HepG2 (cell line): ENCODE measurements at regions not wholly inside any gene's neighbourhood (a gene's known extent, or its start where the extent isn't known, plus 50 kb on each side); places are given as distances from the start of the nearest gene placed in this dataset.

Source experiments
- ATAC-seq: fragments of 200-7000 bp; cut with Tn5 transposase; 3 replicates; pipeline ENCODE4 v1.9.1; 2020; ENCODE audit warnings: mild to moderate bottlenecking, moderate library complexity
- BruUV-seq: library from RNA; stranded (reverse); fragments of 400-500 nt; replicated peaks from 2 replicates; lab custom pipeline; 2021; lab: Mats Ljungman, UMichigan
- CTCF ChIA-PET: fragments of 300-600 bp; formaldehyde crosslinking; extraction: SDS; loops from one replicate; lab custom pipeline; 2021; ENCODE audit warnings: low total read pairs, inconsistent platforms, low intra/inter-chr PET ratio; lab: Yijun Ruan, JAX
- POLR2A ChIA-PET: fragments of 350-600 bp; sonication (Branson Sonifier 250); formaldehyde crosslinking; loops from one replicate; lab custom pipeline; 2020; ENCODE audit warnings: antibody characterized with exemption, inconsistent platforms; lab: Yijun Ruan, JAX
- DNase-seq: peaks from one replicate; pipeline ENCODE4 v3.0.0-alpha.2; 2015; ENCODE audit warnings: low spot score
- FAIRE-seq: peaks from 3 replicates; lab custom pipeline; 2011; peaks lifted over from hg19 to GRCh38; lab: Jason Lieb, UNC
- H2AFZ ChIP-seq: one replicate; pipeline ENCODE4 v1.6.1; 2011; ENCODE audit warnings: low read length, inconsistent platforms
- H3K27ac ChIP-seq: fragments of 300-600 bp; 3 replicates; pipeline ENCODE4 v1.8.0; 2011; ENCODE audit warnings: mixed run types, mild to moderate bottlenecking, mixed read lengths, low read length, inconsistent platforms; ENCODE audit not compliant: insufficient read depth; ENCODE audit errors: extremely low read length
- H3K27me3 ChIP-seq, 2 experiments: fragments of 200-600 bp in 1 of 2; 2 replicates in 1 of 2; 3 replicates in 1 of 2; pipeline versions ENCODE4 v1.6.0 to v1.8.0; 2011; ENCODE audit warnings: low read length in 2 of 2, mild to moderate bottlenecking in 2 of 2, moderate library complexity in 2 of 2, inconsistent platforms in 1 of 2; ENCODE audit not compliant: insufficient read depth in 2 of 2, control insufficient read depth in 1 of 2
- H3K36me3 ChIP-seq, 2 experiments: fragments of 200-600 bp in 1 of 2; replicated peaks in 1 of 2; 2 replicates in 1 of 2; 3 replicates in 1 of 2; pipeline versions ENCODE4 v1.5.1 to v1.8.0; 2011; ENCODE audit warnings: low read length in 2 of 2, inconsistent platforms in 1 of 2; ENCODE audit not compliant: insufficient read depth in 2 of 2, control insufficient read depth in 1 of 2
- H3K4me1 ChIP-seq: 2 replicates; pipeline ENCODE4 v1.5.1; 2012; ENCODE audit warnings: low read length, inconsistent platforms; ENCODE audit not compliant: insufficient read depth
- H3K4me2 ChIP-seq: 2 replicates; pipeline ENCODE4 v1.6.0; 2011; ENCODE audit warnings: low read depth, low read length, inconsistent platforms
- H3K4me3 ChIP-seq, 3 experiments: fragments of 200-600 bp in 1 of 3; sonication (generic), shearing (Covaris generic) in 1 of 3; replicated peaks in 1 of 3; 2 replicates each; pipeline ENCODE4 v1.5.1; 2011 to 2016; ENCODE audit warnings: low read length in 3 of 3, inconsistent platforms in 2 of 3, low read depth in 2 of 3, mild to moderate bottlenecking in 2 of 3, control low read depth in 1 of 3, mixed read lengths in 1 of 3; ENCODE audit not compliant: insufficient read depth in 1 of 3
- H3K79me2 ChIP-seq: one replicate; pipeline ENCODE4 v1.6.1; 2011; ENCODE audit warnings: low read length, inconsistent platforms; ENCODE audit not compliant: insufficient read depth
- H3K9ac ChIP-seq: 2 replicates; pipeline ENCODE4 v1.6.0; 2011; ENCODE audit warnings: mild to moderate bottlenecking, low read depth, low read length, inconsistent platforms; ENCODE audit not compliant: insufficient read depth
- H3K9me3 ChIP-seq: 2 replicates; pipeline ENCODE4 v1.5.1; 2012; ENCODE audit warnings: mild to moderate bottlenecking, low read length
- H4K20me1 ChIP-seq: 2 replicates; pipeline ENCODE4 v1.6.0; 2011; ENCODE audit warnings: inconsistent platforms, mild to moderate bottlenecking, low read length, moderate library complexity; ENCODE audit not compliant: insufficient read depth
- AGO1 ChIP-seq: fragments of 200-400 bp; formaldehyde crosslinking; IDR thresholded peaks from 2 replicates; pipeline ENCODE4 v1.6.1; 2017; ENCODE audit warnings: mild to moderate bottlenecking, low read depth, low read length, moderate library complexity; ENCODE audit not compliant: poor library complexity, severe bottlenecking
- CENPX ChIP-seq: sonication (generic); formaldehyde crosslinking; IDR thresholded peaks from 2 replicates; pipeline ENCODE4 v1.9.0; 2021; ENCODE audit warnings: mild to moderate bottlenecking, missing genetic modification reagents, moderate library complexity
- CERS6 ChIP-seq: sonication (generic); formaldehyde crosslinking; IDR thresholded peaks from 2 replicates; pipeline ENCODE4 v1.5.0; 2020; ENCODE audit warnings: missing genetic modification reagents
- FIP1L1 ChIP-seq: fragments of 200-400 bp; formaldehyde crosslinking; IDR thresholded peaks from 2 replicates; pipeline ENCODE4 v1.6.1; 2018; ENCODE audit warnings: low read depth, mild to moderate bottlenecking, low read length, moderate library complexity, borderline replicate concordance; ENCODE audit not compliant: insufficient read depth
- FOXA3 ChIP-seq: IDR thresholded peaks from 2 replicates; pipeline ENCODE4 v1.6.1; 2016; ENCODE audit warnings: missing genetic modification reagents, missing compliant biosample characterization
- GFI1 ChIP-seq: sonication (generic); formaldehyde crosslinking; IDR thresholded peaks from 2 replicates; pipeline ENCODE4 v1.5.0; 2020; ENCODE audit warnings: missing genetic modification reagents, mild to moderate bottlenecking, borderline replicate concordance
- HES4 ChIP-seq: sonication (generic); formaldehyde crosslinking; IDR thresholded peaks from 2 replicates; pipeline ENCODE4 v1.9.0; 2021; ENCODE audit warnings: mild to moderate bottlenecking, missing genetic modification reagents, borderline replicate concordance
- ISL2 ChIP-seq: sonication (generic); formaldehyde crosslinking; IDR thresholded peaks from 2 replicates; pipeline ENCODE4 v1.5.0; 2020; ENCODE audit warnings: missing genetic modification reagents
- KDM6A ChIP-seq: IDR thresholded peaks from 2 replicates; pipeline ENCODE4 v1.6.1; 2016; ENCODE audit warnings: low read depth
- MLLT10 ChIP-seq: sonication (generic); formaldehyde crosslinking; IDR thresholded peaks from 2 replicates; pipeline ENCODE4 v1.4.0; 2020; ENCODE audit warnings: missing genetic modification reagents
- NPAS2 ChIP-seq: sonication (generic); formaldehyde crosslinking; IDR thresholded peaks from 2 replicates; pipeline ENCODE4 v1.8.0; 2022; ENCODE audit warnings: mild to moderate bottlenecking, missing genetic modification reagents, borderline replicate concordance
- TEAD2 ChIP-seq: sonication (generic); formaldehyde crosslinking; IDR thresholded peaks from 2 replicates; pipeline ENCODE4 v1.9.0; 2021; ENCODE audit warnings: missing genetic modification reagents
- ZFAT ChIP-seq: sonication (generic); formaldehyde crosslinking; conservative IDR thresholded peaks from 2 replicates; pipeline ENCODE4 v1.8.1; 2023; ENCODE audit warnings: missing genetic modification reagents, inconsistent platforms
- ZFP41 ChIP-seq: sonication (generic); formaldehyde crosslinking; IDR thresholded peaks from 2 replicates; pipeline ENCODE4 v1.4.0; 2020; ENCODE audit warnings: mild to moderate bottlenecking, missing genetic modification reagents, borderline replicate concordance
- ZFP91 ChIP-seq: sonication (generic); formaldehyde crosslinking; IDR thresholded peaks from 2 replicates; pipeline ENCODE4 v1.9.0; 2022; ENCODE audit warnings: missing genetic modification reagents, mild to moderate bottlenecking, borderline replicate concordance
- ZMYM4 ChIP-seq: sonication (generic); formaldehyde crosslinking; IDR thresholded peaks from 2 replicates; pipeline ENCODE4 v1.8.1; 2023; ENCODE audit warnings: mild to moderate bottlenecking, missing genetic modification reagents
- ZNF251 ChIP-seq: sonication (generic); formaldehyde crosslinking; IDR thresholded peaks from 2 replicates; pipeline ENCODE4 v1.9.0; 2021; ENCODE audit warnings: mild to moderate bottlenecking, missing genetic modification reagents
- ZNF75D ChIP-seq: sonication (generic); formaldehyde crosslinking; IDR thresholded peaks from 2 replicates; pipeline ENCODE4 v1.8.1; 2023; ENCODE audit warnings: missing genetic modification reagents, mild to moderate bottlenecking, borderline replicate concordance
- WGBS: methylation state at CpG from one replicate; pipeline ENCODE4 v1.1.6; 2017; ENCODE audit warnings: low lambda C conversion rate; 5-methylcytosine and 5-hydroxymethylcytosine counted together
- in situ Hi-C: cut with HindIII; loops from 2 replicates; pipeline ENCODE4 v1.10.0; 2017; ENCODE audit warnings: low pct_unique_long_range_greater_than_20kb; ENCODE audit not compliant: extremely low pct_ligation_motif_present
- intact Hi-C: fragments of 100-400 bp; cut with micrococcal nuclease; formaldehyde crosslinking; loops from one replicate; pipeline ENCODE4 v1.10.0; 2022; ENCODE audit not compliant: unreplicated experiment

- Histone ChIP-seq H3K36me3 (no peaks in the 10 kb centered on the region), H3K4me3 (no peak overlapping the region), H4K20me1 (no peaks in the 10 kb centered on the region), H3K9ac (no peak overlapping the region), H3K4me1 (no peaks in the 10 kb centered on the region), H3K27ac (no peak overlapping the region), H2AFZ (no peak overlapping the region), H3K27me3 (no peaks in the 10 kb centered on the region), H3K9me3 (peaks cover 87% of the 10 kb centered on the region), H3K79me2 (no peaks in the 10 kb centered on the region), H3K4me2 (no peak overlapping the region)
- DNase-seq: no peak
- CTCF ChIA-PET: no interaction called here
- in situ Hi-C loops (no loop called here), intact Hi-C loops (no loop called here)
- no TSS peak for BruUV-seq
- POLR2A ChIA-PET: no interaction called here
- TF ChIP-seq CENPX (CRISPR knock-in tag): no peak
- no peak for TF ChIP-seq ZFP91 (CRISPR knock-in tag)
- no peak for TF ChIP-seq NPAS2
- TF ChIP-seq KDM6A (CRISPR knock-in tag): no peak
- no peak for TF ChIP-seq MLLT10 (CRISPR knock-in tag)
- no peak for TF ChIP-seq AGO1
- TF ChIP-seq ZNF75D: no peak
- no peak for FAIRE-seq
- no peak for ATAC-seq
Observed at GRCh38 chr21:19992540-19992939, 1005.7 kb upstream of the NCAM2 start.

GRCh38 chr21:19993268-19993667 lies 1004.9 kb upstream of the NCAM2 start:
- 2% methylated on average over 4 of the region's 4 CpGs for WGBS
- no peak overlapping the region for H3K4me2 ChIP-seq
- FAIRE-seq (no peak), DNase-seq (no peak), ATAC-seq (no peak)
- no peaks in the 10 kb centered on the region for H3K79me2 ChIP-seq
- no peak overlapping the region for H3K4me3 ChIP-seq
- no peaks in the 10 kb centered on the region for H3K4me1 ChIP-seq
- no peaks in the 10 kb centered on the region for H3K27me3 ChIP-seq
- no peaks in the 10 kb centered on the region for H4K20me1 ChIP-seq
- intact Hi-C loops (no loop called here), in situ Hi-C loops (no loop called here)
- no peaks in the 10 kb centered on the region for H3K36me3 ChIP-seq
- peaks cover 87% of the 10 kb centered on the region for H3K9me3 ChIP-seq
- H3K27ac ChIP-seq: no peak overlapping the region
- H3K9ac ChIP-seq: no peak overlapping the region
- BruUV-seq: no TSS peak
- CTCF ChIA-PET: no interaction called here
- POLR2A ChIA-PET: no interaction called here
- H2AFZ ChIP-seq: no peak overlapping the region
- TF ChIP-seq CERS6 (CRISPR knock-in tag): no peak
- TF ChIP-seq GFI1: no peak
- no peak for TF ChIP-seq ZFAT (CRISPR knock-in tag)
- no peak for TF ChIP-seq ISL2 (CRISPR knock-in tag)
- TF ChIP-seq FOXA3 (CRISPR knock-in tag): no peak
- TF ChIP-seq FIP1L1: no peak
- TF ChIP-seq ZMYM4 (CRISPR knock-in tag): no peak
- no peak for TF ChIP-seq ZNF251 (CRISPR knock-in tag)
- no peak for TF ChIP-seq TEAD2 (CRISPR knock-in tag)
- TF ChIP-seq HES4 (CRISPR knock-in tag): no peak
- no peak for TF ChIP-seq ZFP41 (CRISPR knock-in tag)
